ENCODE measurements at regions not wholly inside any gene's neighbourhood (a gene's known extent, or its start where the extent isn't known, plus 50 kb on each side); places are given as distances from the start of the nearest gene placed in this dataset.

- TF ChIP-seq CHD7 (IDR thresholded peaks at IDR 0.05; ENCODE audit: insufficient replicate concordance, low read length) (no peak), CEBPB (IDR thresholded peaks at IDR 0.05; ENCODE audit: low read depth, low read length) (no peak), KDM1A (IDR thresholded peaks at IDR 0.05; ENCODE audit: borderline replicate concordance, low read length) (no peak), GABPA (IDR thresholded peaks at IDR 0.05; ENCODE audit: borderline replicate concordance, insufficient read depth, low read length) (no peak), GTF2F1 (IDR thresholded peaks at IDR 0.05; ENCODE audit: borderline replicate concordance, low read depth, low read length) (no peak), EZH2 (IDR thresholded peaks at IDR 0.05; ENCODE audit: low read depth, low read length, severe bottlenecking) (no peak)
These were observed 279.2 kb upstream of the PRR20A start (continued) for GRCh38 chr13:56861476-56861875.

Measured in H1 (cell line).